ENCODE measurements at regions not wholly inside any gene's neighbourhood (a gene's known extent, or its start where the extent isn't known, plus 50 kb on each side); places are given as distances from the start of the nearest gene placed in this dataset.
A peak's percentile ranks its signal among the peaks of the same experiment; 100 is the strongest.

GRCh38 chr7:45460379-45460778, 113.8 kb upstream of the ADCY1 start:
- POLR2A ChIA-PET: no interaction called here
- Mint-ChIP-seq H3K9me3 (no peaks in the 10 kb centered on the region), H3K36me3 (ENCODE audit: low read depth) (no peaks in the 10 kb centered on the region), H3K27me3 (no peaks in the 10 kb centered on the region), H3K4me1 (no peaks in the 10 kb centered on the region), H3K27ac (no peak overlapping the region), H3K4me3 (no peak overlapping the region)
- no peak for DNase-seq
- CTCF ChIA-PET: no interaction called here

- no peaks in the 10 kb centered on the region for H3K9me3 Mint-ChIP-seq
- no peaks in the 10 kb centered on the region for H3K4me1 Mint-ChIP-seq
- no peaks in the 10 kb centered on the region for H3K27me3 Mint-ChIP-seq
- no peak for DNase-seq
- ChIA-PET POLR2A (no interaction called here), CTCF (no interaction called here)
- H3K4me3 Mint-ChIP-seq: no peak overlapping the region
- no peaks in the 10 kb centered on the region for H3K36me3 Mint-ChIP-seq (ENCODE audit: low read depth)
- no peak overlapping the region for H3K27ac Mint-ChIP-seq
Observed at GRCh38 chr7:45461026-45461425, 113.1 kb upstream of the ADCY1 start.

DNA sequence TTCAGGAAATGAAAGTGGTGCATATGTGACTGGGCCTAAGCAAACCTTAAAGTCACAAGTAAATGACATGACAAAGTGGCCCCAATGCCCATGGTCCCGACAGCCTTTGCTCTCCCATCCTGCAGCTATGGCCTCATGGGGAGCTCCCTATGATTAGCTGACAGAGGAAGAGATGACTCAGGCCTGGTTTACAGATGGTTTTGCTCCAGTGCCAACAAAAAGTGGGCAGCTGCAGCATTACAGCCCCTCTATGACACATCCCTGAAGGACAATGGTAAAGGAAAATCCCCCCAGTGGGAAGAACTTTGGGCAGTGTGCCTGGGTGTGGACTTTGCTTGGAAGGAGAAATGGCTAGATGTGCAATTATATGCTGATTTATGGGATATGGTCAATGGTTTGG, 105.1 kb upstream of the ADCY1 start:
- Mint-ChIP-seq H3K4me3 (no peak overlapping the region), H3K27ac (no peak overlapping the region), H3K36me3 (ENCODE audit: low read depth) (no peaks in the 10 kb centered on the region), H3K27me3 (peaks cover 7% of the 10 kb centered on the region), H3K4me1 (no peaks in the 10 kb centered on the region), H3K9me3 (no peaks in the 10 kb centered on the region)
- ChIA-PET POLR2A (no interaction called here), CTCF (no interaction called here)
- DNase-seq: no peak

GRCh38 chr7:45470031-45470430, 104.1 kb upstream of the ADCY1 start:
- no peak for DNase-seq
- H3K36me3 Mint-ChIP-seq (ENCODE audit: low read depth): no peaks in the 10 kb centered on the region
- ChIA-PET CTCF (no interaction called here), POLR2A (no interaction called here)
- no peaks in the 10 kb centered on the region for H3K9me3 Mint-ChIP-seq
- H3K27ac Mint-ChIP-seq: no peak overlapping the region
- no peaks in the 10 kb centered on the region for H3K4me1 Mint-ChIP-seq
- H3K4me3 Mint-ChIP-seq: no peak overlapping the region
- peaks cover 10% of the 10 kb centered on the region for H3K27me3 Mint-ChIP-seq

GRCh38 chr7:45479781-45480180, 94.4 kb upstream of the ADCY1 start:
- H3K4me1 Mint-ChIP-seq: no peaks in the 10 kb centered on the region
- H3K4me3 Mint-ChIP-seq: no peak overlapping the region
- CTCF ChIA-PET: no interaction called here
- no peaks in the 10 kb centered on the region for H3K9me3 Mint-ChIP-seq
- POLR2A ChIA-PET: no interaction called here
- H3K27ac Mint-ChIP-seq: no peak overlapping the region
- no peak for DNase-seq
- H3K27me3 Mint-ChIP-seq: peaks cover 9% of the 10 kb centered on the region
- H3K36me3 Mint-ChIP-seq (ENCODE audit: low read depth): no peaks in the 10 kb centered on the region

DNA sequence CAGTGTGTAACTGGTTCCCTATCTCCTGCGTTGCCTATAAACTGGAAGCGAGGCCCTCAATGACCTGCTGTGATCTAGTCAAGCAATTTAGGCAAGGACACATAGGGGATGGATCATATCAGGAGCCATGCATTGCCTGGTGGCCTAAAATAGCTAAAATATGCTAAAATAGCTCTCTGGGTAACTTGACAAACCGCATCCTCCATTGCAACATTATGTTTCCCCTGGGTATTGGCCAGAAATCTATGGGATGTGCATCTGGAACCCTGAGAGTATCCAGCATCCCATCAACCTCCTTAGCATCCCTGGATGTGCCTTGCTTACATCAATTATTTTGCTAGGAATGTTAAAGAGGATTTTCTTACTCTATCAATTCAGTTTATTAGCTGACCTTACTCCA, 91.7 kb upstream of the ADCY1 start:
- no peak overlapping the region for H3K4me3 Mint-ChIP-seq

GRCh38 chr7:45484094-45484493, 90.1 kb upstream of the ADCY1 start:
- no peaks in the 10 kb centered on the region for H3K27me3 Mint-ChIP-seq
- H3K4me1 Mint-ChIP-seq: no peaks in the 10 kb centered on the region
- no peaks in the 10 kb centered on the region for H3K9me3 Mint-ChIP-seq
- no peak for DNase-seq
- no peak overlapping the region for H3K4me3 Mint-ChIP-seq
- H3K27ac Mint-ChIP-seq: no peak overlapping the region
- no peaks in the 10 kb centered on the region for H3K36me3 Mint-ChIP-seq (ENCODE audit: low read depth)
- ChIA-PET POLR2A (no interaction called here), CTCF (no interaction called here)

More for the DNA sequence above, 91.7 kb upstream of the ADCY1 start:
- Mint-ChIP-seq H3K27ac (no peak overlapping the region), H3K27me3 (no peaks in the 10 kb centered on the region), H3K36me3 (ENCODE audit: low read depth) (no peaks in the 10 kb centered on the region), H3K4me1 (no peaks in the 10 kb centered on the region), H3K9me3 (no peaks in the 10 kb centered on the region)
- ChIA-PET CTCF (no interaction called here), POLR2A (interaction anchor here (0.6 kb wide), 1 partner anchor 74 kb away, joined by 4 read pairs; no protein-coding TSS in a partner anchor)
- no peak for DNase-seq

DNA sequence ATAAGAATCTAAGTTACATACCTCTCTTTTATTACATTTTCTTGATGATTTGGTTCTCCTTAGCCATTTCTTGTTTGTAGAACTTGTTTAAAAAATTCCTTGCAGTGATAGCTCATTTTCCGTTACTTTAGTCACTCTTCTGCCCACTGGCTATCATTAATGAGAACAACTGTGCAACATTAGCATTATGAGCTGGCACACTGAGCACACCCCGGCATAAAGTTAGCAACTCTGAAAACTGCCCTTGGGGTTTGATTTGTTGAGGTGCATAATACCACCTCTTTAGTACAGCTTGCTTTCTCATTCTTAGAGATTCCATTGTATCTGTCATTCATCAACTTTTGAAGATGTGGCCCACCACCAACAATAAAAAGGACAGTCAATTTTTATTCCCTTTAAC, 87.6 kb upstream of the ADCY1 start:
- Mint-ChIP-seq H3K36me3 (ENCODE audit: low read depth) (no peaks in the 10 kb centered on the region), H3K27me3 (no peaks in the 10 kb centered on the region), H3K4me1 (no peaks in the 10 kb centered on the region), H3K27ac (no peak overlapping the region), H3K4me3 (no peak overlapping the region), H3K9me3 (no peaks in the 10 kb centered on the region)
- POLR2A ChIA-PET: no interaction called here
- CTCF ChIA-PET: no interaction called here
- DNase-seq: no peak

DNA sequence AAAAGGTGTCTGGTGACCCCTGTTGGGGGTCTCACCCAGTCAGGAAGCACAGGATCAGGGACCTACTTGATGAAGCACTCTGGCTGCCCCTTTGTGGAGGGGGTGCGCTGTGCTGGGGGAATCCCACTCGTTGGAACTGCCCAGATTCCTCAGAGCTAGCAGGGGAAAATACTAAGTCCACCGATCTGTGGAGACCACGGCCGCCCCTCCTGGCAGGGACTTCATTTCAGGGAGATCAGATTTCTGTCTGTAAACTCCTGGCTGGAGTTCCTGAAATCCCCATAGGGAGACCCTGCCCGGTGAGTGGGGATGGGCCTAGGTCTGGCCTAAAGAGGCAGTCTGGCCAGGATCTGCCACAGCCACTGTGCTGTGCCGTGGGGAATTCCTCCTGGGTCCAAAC, 79.3 kb upstream of the ADCY1 start:
- H3K4me3 Mint-ChIP-seq: no peak overlapping the region
- no peaks in the 10 kb centered on the region for H3K4me1 Mint-ChIP-seq
- ChIA-PET POLR2A (no interaction called here), CTCF (interaction anchor here (0.6 kb wide), 1 partner anchor 95 kb away, joined by 3 read pairs; no protein-coding TSS in a partner anchor)
- no peaks in the 10 kb centered on the region for H3K36me3 Mint-ChIP-seq (ENCODE audit: low read depth)
- DNase-seq: no peak
- no peak overlapping the region for H3K27ac Mint-ChIP-seq
- peaks cover 12% of the 10 kb centered on the region for H3K27me3 Mint-ChIP-seq
- H3K9me3 Mint-ChIP-seq: no peaks in the 10 kb centered on the region

DNA sequence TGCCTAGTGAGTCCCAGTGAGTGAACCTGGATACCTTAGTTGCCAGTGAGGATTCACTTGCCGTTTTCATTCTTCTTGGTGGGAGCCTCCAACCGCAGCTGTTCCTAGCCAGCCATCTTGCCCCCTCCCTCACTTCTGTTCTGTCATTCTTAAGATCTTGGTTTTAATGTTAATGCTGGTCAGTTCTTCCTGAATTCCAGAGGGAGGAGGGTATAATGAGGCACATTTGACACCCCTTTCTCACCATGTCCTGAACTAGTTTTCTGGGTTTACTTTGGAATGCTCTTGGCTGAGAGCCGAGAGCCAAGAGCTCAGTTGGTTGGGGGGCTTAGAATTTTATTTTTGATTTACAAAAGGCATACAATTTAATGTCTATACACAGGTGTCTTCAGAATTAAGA, 78.5 kb upstream of the ADCY1 start:
- H3K27me3 Mint-ChIP-seq: peaks cover 12% of the 10 kb centered on the region
- H3K4me1 Mint-ChIP-seq: no peaks in the 10 kb centered on the region
- no peaks in the 10 kb centered on the region for H3K36me3 Mint-ChIP-seq (ENCODE audit: low read depth)
- no peak overlapping the region for H3K4me3 Mint-ChIP-seq
- no peak overlapping the region for H3K27ac Mint-ChIP-seq
- no peaks in the 10 kb centered on the region for H3K9me3 Mint-ChIP-seq
- POLR2A ChIA-PET: no interaction called here
- CTCF ChIA-PET: no interaction called here
- DNase-seq: no peak

GRCh38 chr7:45500257-45500656, 73.9 kb upstream of the ADCY1 start:
- H3K36me3 Mint-ChIP-seq (ENCODE audit: low read depth): no peaks in the 10 kb centered on the region
- no peaks in the 10 kb centered on the region for H3K4me1 Mint-ChIP-seq
- ChIA-PET POLR2A (no interaction called here), CTCF (no interaction called here)
- H3K27me3 Mint-ChIP-seq: peaks cover 7% of the 10 kb centered on the region
- peaks cover 4% of the 10 kb centered on the region for H3K9me3 Mint-ChIP-seq
- DNase-seq: no peak
- no peak overlapping the region for H3K4me3 Mint-ChIP-seq
- H3K27ac Mint-ChIP-seq: no peak overlapping the region

DNA sequence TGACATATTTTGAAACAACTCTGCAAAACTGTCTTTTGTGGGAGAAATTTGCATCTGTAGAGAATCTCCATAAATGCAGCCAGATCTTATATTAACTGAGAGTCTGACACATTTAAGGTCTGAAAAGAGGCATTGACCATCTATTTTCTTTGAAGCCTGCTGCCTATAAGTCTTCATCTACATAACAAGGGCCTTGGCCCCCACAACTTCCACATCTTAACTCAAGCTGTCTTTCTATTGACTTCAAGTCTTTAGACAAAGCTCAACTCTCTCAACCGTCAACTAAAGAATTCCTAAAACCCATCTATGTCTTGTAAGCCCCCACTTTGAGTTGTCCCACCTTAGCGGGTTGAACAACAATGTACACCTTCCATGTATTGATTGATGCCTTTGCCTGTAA, 72.4 kb upstream of the ADCY1 start:
- ChIA-PET CTCF (no interaction called here), POLR2A (no interaction called here)
- H3K9me3 Mint-ChIP-seq: peaks cover 16% of the 10 kb centered on the region
- peaks cover 7% of the 10 kb centered on the region for H3K27me3 Mint-ChIP-seq
- no peak for DNase-seq
- H3K4me3 Mint-ChIP-seq: no peak overlapping the region
- H3K27ac Mint-ChIP-seq: no peak overlapping the region
- no peaks in the 10 kb centered on the region for H3K4me1 Mint-ChIP-seq
- H3K36me3 Mint-ChIP-seq (ENCODE audit: low read depth): no peaks in the 10 kb centered on the region

DNA sequence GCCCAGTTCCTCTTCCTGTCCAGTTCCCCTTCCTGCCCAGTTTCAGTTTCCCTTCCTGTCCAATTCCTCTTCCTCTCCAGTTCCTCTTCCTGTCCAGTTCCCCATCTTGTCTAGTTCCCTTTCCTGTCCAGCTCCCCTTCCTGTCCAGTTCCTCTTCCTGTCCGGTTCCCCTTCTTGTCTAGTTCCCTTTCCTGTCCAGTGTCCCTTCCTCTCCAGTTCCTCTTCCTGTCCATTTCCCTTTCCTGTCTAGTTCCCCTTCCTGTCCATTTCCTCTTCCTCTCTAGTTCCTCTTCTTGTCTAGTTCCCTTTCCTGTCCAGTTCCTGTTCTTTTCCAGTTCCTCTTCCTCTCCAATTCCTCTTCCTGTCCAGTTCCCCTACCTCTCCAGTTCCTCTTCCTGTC, 68.1 kb upstream of the ADCY1 start:
- Mint-ChIP-seq H3K9me3 (peaks cover 27% of the 10 kb centered on the region), H3K27me3 (no peaks in the 10 kb centered on the region), H3K4me3 (no peak overlapping the region), H3K4me1 (no peaks in the 10 kb centered on the region), H3K36me3 (ENCODE audit: low read depth) (no peaks in the 10 kb centered on the region), H3K27ac (peak overlapping the region; percentile 22)
- DNase-seq: no peak
- POLR2A ChIA-PET: no interaction called here
- CTCF ChIA-PET: no interaction called here

- H3K4me3 Mint-ChIP-seq: no peak overlapping the region
- H3K9me3 Mint-ChIP-seq: peaks cover 27% of the 10 kb centered on the region
- POLR2A ChIA-PET: no interaction called here
- no peak overlapping the region for H3K27ac Mint-ChIP-seq
- no peak for DNase-seq
- no peaks in the 10 kb centered on the region for H3K27me3 Mint-ChIP-seq
- no peaks in the 10 kb centered on the region for H3K36me3 Mint-ChIP-seq (ENCODE audit: low read depth)
- CTCF ChIA-PET: no interaction called here
- no peaks in the 10 kb centered on the region for H3K4me1 Mint-ChIP-seq
Observed at GRCh38 chr7:45509222-45509621, 64.9 kb upstream of the ADCY1 start.
